Neural cell (in vitro differentiated cells): ENCODE measurements at regions not wholly inside any gene's neighbourhood (a gene's known extent, or its start where the extent isn't known, plus 50 kb on each side); places are given as distances from the start of the nearest gene placed in this dataset.

ENCODE experiments used
- H2AFZ ChIP-seq: fragments of 200-600, 300-800 bp; sonication (generic), shearing (Covaris generic); 2 replicates; pipeline ENCODE4 v1.6.0; 2014; ENCODE audit warnings: low read depth, mild to moderate bottlenecking, antibody characterized with exemption, low read length, moderate library complexity
- H3F3A ChIP-seq: fragments of 200-600 bp; shearing (Covaris generic); 2 replicates; pipeline ENCODE4 v1.6.1; 2016; ENCODE audit warnings: mild to moderate bottlenecking, moderate library complexity, mixed read lengths, antibody characterized with exemption, low read length; ENCODE audit not compliant: insufficient read depth, poor library complexity, severe bottlenecking
- H3K27ac ChIP-seq: fragments of 200-600, 300-800 bp; sonication (generic), shearing (Covaris generic); 2 replicates; pipeline ENCODE4 v1.5.1; 2014; ENCODE audit warnings: mild to moderate bottlenecking, low read length, moderate library complexity
- H3K27me3 ChIP-seq: fragments of 300-800, 200-600 bp; sonication (generic), shearing (Covaris generic); 2 replicates; pipeline ENCODE4 v1.6.0; 2014; ENCODE audit warnings: mild to moderate bottlenecking, low read depth, low read length, moderate library complexity; ENCODE audit not compliant: insufficient read depth
- H3K36me3 ChIP-seq: fragments of 300-800, 200-600 bp; sonication (generic), shearing (Covaris generic); 2 replicates; pipeline ENCODE4 v1.5.1; 2014; ENCODE audit warnings: mild to moderate bottlenecking, antibody characterized with exemption, low read length, moderate library complexity; ENCODE audit not compliant: insufficient read depth
- H3K4me2 ChIP-seq: fragments of 300-800, 200-600 bp; sonication (generic), shearing (Covaris generic); 2 replicates; pipeline ENCODE4 v1.6.0; 2014; ENCODE audit warnings: mild to moderate bottlenecking, low read length
- H3K4me3 ChIP-seq: fragments of 300-800, 200-600 bp; sonication (generic), shearing (Covaris generic); 2 replicates; pipeline ENCODE4 v1.5.1; 2014; ENCODE audit warnings: mild to moderate bottlenecking, low read length, moderate library complexity
- H3K79me2 ChIP-seq: fragments of 200-600 bp; shearing (Covaris generic); replicated peaks from 2 replicates; pipeline ENCODE4 v1.6.0; 2014; ENCODE audit warnings: mild to moderate bottlenecking, low read length, moderate library complexity; ENCODE audit not compliant: insufficient read depth
- H3K9ac ChIP-seq: fragments of 300-800, 200-600 bp; sonication (generic), shearing (Covaris generic); 2 replicates; pipeline ENCODE4 v1.6.1; 2016; ENCODE audit warnings: mild to moderate bottlenecking, low read length, mixed read lengths
- H3K9me2 ChIP-seq: fragments of 200-600 bp; shearing (Covaris generic); 2 replicates; pipeline ENCODE4 v1.6.1; 2016; ENCODE audit warnings: mild to moderate bottlenecking, low read length, mixed read lengths; ENCODE audit not compliant: insufficient read depth
- H3K9me3 ChIP-seq: fragments of 200-600, 300-800 bp; sonication (generic), shearing (Covaris generic); 2 replicates; pipeline ENCODE4 v1.6.1; 2016; ENCODE audit warnings: mild to moderate bottlenecking, mixed run types, low read length, moderate library complexity, mixed read lengths
- H4K20me1 ChIP-seq: fragments of 200-600 bp; shearing (Covaris generic); 2 replicates; pipeline ENCODE4 v1.6.1; 2016; ENCODE audit warnings: mild to moderate bottlenecking, mixed run types; ENCODE audit not compliant: insufficient read depth
- EP300 ChIP-seq: fragments of 450-650 bp; conservative IDR thresholded peaks from 2 replicates; pipeline ENCODE4 v1.6.1; 2014; ENCODE audit warnings: antibody characterized with exemption, mild to moderate bottlenecking, moderate library complexity; ENCODE audit not compliant: poor library complexity, severe bottlenecking
- EZH2 ChIP-seq: fragments of 200-600, 300-800 bp; shearing (Covaris generic), sonication (generic); IDR thresholded peaks from 2 replicates; pipeline ENCODE4 v1.6.1; 2014; ENCODE audit warnings: antibody characterized with exemption, low read length, borderline replicate concordance, mild to moderate bottlenecking; ENCODE audit not compliant: insufficient read depth, poor library complexity, severe bottlenecking
- MXI1 ChIP-seq: fragments of 450-650 bp; conservative IDR thresholded peaks from 2 replicates; pipeline ENCODE4 v1.6.1; 2014; ENCODE audit warnings: antibody characterized with exemption, mild to moderate bottlenecking; ENCODE audit not compliant: poor library complexity, severe bottlenecking
- POLR2AphosphoS5 ChIP-seq: IDR thresholded peaks from 2 replicates; pipeline ENCODE4 v1.6.1; 2012
- RAD21 ChIP-seq: fragments of 450-650 bp; conservative IDR thresholded peaks from 2 replicates; pipeline ENCODE4 v1.6.1; 2014; ENCODE audit warnings: antibody characterized with exemption, mild to moderate bottlenecking, moderate library complexity
- SMC3 ChIP-seq: fragments of 450-650 bp; conservative IDR thresholded peaks from 2 replicates; pipeline ENCODE4 v1.6.1; 2014; ENCODE audit warnings: antibody characterized with exemption, mild to moderate bottlenecking, moderate library complexity; ENCODE audit not compliant: poor library complexity
- TAF1 ChIP-seq: IDR thresholded peaks from 2 replicates; pipeline ENCODE4 v1.6.1; 2012; ENCODE audit warnings: low read depth
- TF ChIP-seq, protein P1 (sequence below): fragments of 450-650 bp; IDR thresholded peaks from 2 replicates; pipeline ENCODE4 v1.5.1; 2014; ENCODE audit warnings: antibody characterized with exemption, mild to moderate bottlenecking, moderate library complexity; ENCODE audit not compliant: poor library complexity, severe bottlenecking
- TF ChIP-seq, protein P2 (sequence below): IDR thresholded peaks from 2 replicates; pipeline ENCODE4 v1.6.1; 2012; ENCODE audit warnings: borderline replicate concordance

DNA sequence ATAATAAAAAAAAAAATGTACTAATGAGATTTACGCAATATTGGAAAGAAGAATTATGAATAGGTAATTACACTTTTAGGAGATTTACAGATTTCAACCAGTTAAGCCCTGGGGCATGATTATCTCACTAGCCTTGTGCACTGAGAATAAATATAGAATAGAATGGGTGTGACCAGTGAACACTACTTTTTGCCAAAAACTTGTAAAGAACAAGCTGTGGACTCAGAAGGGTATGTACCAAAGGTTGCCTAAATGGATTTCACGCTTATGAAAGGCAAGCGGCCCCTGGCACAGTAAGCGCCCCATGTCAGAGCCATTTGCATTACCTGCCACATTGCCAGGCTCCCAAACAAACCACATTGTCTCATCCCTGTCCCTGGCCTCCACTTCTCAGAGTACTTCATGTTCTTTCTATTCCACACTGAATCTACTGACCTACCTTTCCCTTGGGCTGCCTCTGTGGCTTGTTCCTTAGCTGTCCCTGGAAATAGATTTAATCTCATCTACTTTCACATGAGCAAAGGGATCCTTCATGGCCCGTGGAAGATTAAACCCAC lies 170.6 kb upstream of the DIO2 start:
- Histone ChIP-seq H3K9me3 (no peaks in the 10 kb centered on the region), H3K27me3 (no peaks in the 10 kb centered on the region), H3K79me2 (no peaks in the 10 kb centered on the region), H2AFZ (no peak overlapping the region), H4K20me1 (no peaks in the 10 kb centered on the region), H3K9me2 (no peaks in the 10 kb centered on the region), H3K36me3 (no peaks in the 10 kb centered on the region), H3K4me2 (no peak overlapping the region), H3K27ac (no peak overlapping the region), H3K9ac (no peak overlapping the region), H3K4me3 (no peak overlapping the region), H3F3A (no peaks in the 10 kb centered on the region)
- TF ChIP-seq POLR2AphosphoS5 (no peak), RAD21 (no peak), EP300 (no peak), EZH2 (no peak), SMC3 (no peak), TAF1 (no peak), MXI1 (no peak)
- TF ChIP-seq, protein P1, sequence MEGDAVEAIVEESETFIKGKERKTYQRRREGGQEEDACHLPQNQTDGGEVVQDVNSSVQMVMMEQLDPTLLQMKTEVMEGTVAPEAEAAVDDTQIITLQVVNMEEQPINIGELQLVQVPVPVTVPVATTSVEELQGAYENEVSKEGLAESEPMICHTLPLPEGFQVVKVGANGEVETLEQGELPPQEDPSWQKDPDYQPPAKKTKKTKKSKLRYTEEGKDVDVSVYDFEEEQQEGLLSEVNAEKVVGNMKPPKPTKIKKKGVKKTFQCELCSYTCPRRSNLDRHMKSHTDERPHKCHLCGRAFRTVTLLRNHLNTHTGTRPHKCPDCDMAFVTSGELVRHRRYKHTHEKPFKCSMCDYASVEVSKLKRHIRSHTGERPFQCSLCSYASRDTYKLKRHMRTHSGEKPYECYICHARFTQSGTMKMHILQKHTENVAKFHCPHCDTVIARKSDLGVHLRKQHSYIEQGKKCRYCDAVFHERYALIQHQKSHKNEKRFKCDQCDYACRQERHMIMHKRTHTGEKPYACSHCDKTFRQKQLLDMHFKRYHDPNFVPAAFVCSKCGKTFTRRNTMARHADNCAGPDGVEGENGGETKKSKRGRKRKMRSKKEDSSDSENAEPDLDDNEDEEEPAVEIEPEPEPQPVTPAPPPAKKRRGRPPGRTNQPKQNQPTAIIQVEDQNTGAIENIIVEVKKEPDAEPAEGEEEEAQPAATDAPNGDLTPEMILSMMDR: no peak
- TF ChIP-seq, protein P2, sequence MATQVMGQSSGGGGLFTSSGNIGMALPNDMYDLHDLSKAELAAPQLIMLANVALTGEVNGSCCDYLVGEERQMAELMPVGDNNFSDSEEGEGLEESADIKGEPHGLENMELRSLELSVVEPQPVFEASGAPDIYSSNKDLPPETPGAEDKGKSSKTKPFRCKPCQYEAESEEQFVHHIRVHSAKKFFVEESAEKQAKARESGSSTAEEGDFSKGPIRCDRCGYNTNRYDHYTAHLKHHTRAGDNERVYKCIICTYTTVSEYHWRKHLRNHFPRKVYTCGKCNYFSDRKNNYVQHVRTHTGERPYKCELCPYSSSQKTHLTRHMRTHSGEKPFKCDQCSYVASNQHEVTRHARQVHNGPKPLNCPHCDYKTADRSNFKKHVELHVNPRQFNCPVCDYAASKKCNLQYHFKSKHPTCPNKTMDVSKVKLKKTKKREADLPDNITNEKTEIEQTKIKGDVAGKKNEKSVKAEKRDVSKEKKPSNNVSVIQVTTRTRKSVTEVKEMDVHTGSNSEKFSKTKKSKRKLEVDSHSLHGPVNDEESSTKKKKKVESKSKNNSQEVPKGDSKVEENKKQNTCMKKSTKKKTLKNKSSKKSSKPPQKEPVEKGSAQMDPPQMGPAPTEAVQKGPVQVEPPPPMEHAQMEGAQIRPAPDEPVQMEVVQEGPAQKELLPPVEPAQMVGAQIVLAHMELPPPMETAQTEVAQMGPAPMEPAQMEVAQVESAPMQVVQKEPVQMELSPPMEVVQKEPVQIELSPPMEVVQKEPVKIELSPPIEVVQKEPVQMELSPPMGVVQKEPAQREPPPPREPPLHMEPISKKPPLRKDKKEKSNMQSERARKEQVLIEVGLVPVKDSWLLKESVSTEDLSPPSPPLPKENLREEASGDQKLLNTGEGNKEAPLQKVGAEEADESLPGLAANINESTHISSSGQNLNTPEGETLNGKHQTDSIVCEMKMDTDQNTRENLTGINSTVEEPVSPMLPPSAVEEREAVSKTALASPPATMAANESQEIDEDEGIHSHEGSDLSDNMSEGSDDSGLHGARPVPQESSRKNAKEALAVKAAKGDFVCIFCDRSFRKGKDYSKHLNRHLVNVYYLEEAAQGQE: no peak

DNA sequence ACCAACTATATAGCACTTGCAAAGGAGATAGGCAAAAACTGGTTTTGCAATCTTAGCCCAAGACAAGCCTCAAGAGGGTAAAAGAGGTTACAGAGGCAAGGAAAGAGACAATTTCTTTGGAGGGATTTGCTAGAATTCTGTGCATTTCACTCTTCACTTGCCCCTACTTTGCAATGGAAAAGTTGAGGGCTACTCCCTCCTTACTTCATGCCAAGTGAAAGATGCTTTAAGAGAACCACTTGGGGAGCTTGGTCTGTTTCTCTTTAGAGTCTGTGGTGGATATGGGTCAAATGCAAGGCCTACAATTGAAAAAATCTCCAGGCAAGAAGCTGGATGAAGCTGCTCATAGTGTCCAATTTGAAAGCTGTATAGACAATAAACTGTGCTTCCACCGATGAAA lies 167.7 kb upstream of the DIO2 start:
- no peak overlapping the region for H2AFZ ChIP-seq
- H4K20me1 ChIP-seq: no peaks in the 10 kb centered on the region
- H3K9me3 ChIP-seq: no peaks in the 10 kb centered on the region
- H3K9me2 ChIP-seq: no peaks in the 10 kb centered on the region
- no peaks in the 10 kb centered on the region for H3K27me3 ChIP-seq
- no peak overlapping the region for H3K9ac ChIP-seq
- H3K4me2 ChIP-seq: no peak overlapping the region
- no peaks in the 10 kb centered on the region for H3K79me2 ChIP-seq
- H3K36me3 ChIP-seq: no peaks in the 10 kb centered on the region
- no peak overlapping the region for H3K27ac ChIP-seq
- TF ChIP-seq RAD21: no peak
- TF ChIP-seq SMC3: no peak
- no peak for TF ChIP-seq EP300
- TF ChIP-seq POLR2AphosphoS5: no peak
- TF ChIP-seq, protein P2: no peak
- no peak for TF ChIP-seq TAF1
- TF ChIP-seq MXI1: no peak
- TF ChIP-seq, protein P1: no peak
- no peak for TF ChIP-seq EZH2
- no peaks in the 10 kb centered on the region for H3F3A ChIP-seq
- no peak overlapping the region for H3K4me3 ChIP-seq
